ENCODE measurements at regions not wholly inside any gene's neighbourhood (a gene's known extent, or its start where the extent isn't known, plus 50 kb on each side); places are given as distances from the start of the nearest gene placed in this dataset.

- TF ChIP-seq, protein P1, sequence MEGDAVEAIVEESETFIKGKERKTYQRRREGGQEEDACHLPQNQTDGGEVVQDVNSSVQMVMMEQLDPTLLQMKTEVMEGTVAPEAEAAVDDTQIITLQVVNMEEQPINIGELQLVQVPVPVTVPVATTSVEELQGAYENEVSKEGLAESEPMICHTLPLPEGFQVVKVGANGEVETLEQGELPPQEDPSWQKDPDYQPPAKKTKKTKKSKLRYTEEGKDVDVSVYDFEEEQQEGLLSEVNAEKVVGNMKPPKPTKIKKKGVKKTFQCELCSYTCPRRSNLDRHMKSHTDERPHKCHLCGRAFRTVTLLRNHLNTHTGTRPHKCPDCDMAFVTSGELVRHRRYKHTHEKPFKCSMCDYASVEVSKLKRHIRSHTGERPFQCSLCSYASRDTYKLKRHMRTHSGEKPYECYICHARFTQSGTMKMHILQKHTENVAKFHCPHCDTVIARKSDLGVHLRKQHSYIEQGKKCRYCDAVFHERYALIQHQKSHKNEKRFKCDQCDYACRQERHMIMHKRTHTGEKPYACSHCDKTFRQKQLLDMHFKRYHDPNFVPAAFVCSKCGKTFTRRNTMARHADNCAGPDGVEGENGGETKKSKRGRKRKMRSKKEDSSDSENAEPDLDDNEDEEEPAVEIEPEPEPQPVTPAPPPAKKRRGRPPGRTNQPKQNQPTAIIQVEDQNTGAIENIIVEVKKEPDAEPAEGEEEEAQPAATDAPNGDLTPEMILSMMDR (conservative IDR thresholded peaks at IDR 0.05): no peak
- no peak for TF ChIP-seq EZH2 (IDR thresholded peaks at IDR 0.05; ENCODE audit: low read depth)
Measured at GRCh38 chr6:109300874-109301273, 81.4 kb downstream of the CD164 start.

All from PC-9 (cell line).